ENCODE measurements at regions not wholly inside any gene's neighbourhood (a gene's known extent, or its start where the extent isn't known, plus 50 kb on each side); places are given as distances from the start of the nearest gene placed in this dataset.

- no peaks in the 10 kb centered on the region for H3K27me3 ChIP-seq (ENCODE audit: insufficient read depth, low read length)
- no peak overlapping the region for H3K4me3 ChIP-seq (replicated peaks in 1 of 2; ENCODE audit: low read depth in 1 of 2, low read length in 2 of 2)
- H3K9me2 ChIP-seq (ENCODE audit: insufficient read depth), result no peaks in the 10 kb centered on the region
- BruUV-seq (replicated peaks), result no TSS peak
- no peak overlapping the region for H2AFZ ChIP-seq (ENCODE audit: low read depth, low read length, poor library complexity, severe bottlenecking)
- no peaks in the 10 kb centered on the region for H3K4me1 ChIP-seq (ENCODE audit: control insufficient read depth in 1 of 2, insufficient read depth in 2 of 2, low read length in 2 of 2)
- ChIA-PET CTCF (no interaction called here), RAD21 (ENCODE audit: low non-redundant PET in 1 of 2, low total read pairs in 2 of 2, uncharacterized antibody in 2 of 2, unreplicated experiment in 2 of 2) (no interaction called here), POLR2A (no interaction called here)
- H3K9ac ChIP-seq (ENCODE audit: low read length), result no peak overlapping the region
- intact Hi-C loops (cut with micrococcal nuclease), result no loop called here
- H3K27ac ChIP-seq (ENCODE audit: low read depth, low read length), result no peak overlapping the region
- DNase-seq (ENCODE audit: low read depth, low spot score) (no peak), ATAC-seq (no peak)
- no peaks in the 10 kb centered on the region for H3K79me2 ChIP-seq (ENCODE audit: insufficient read depth, low read length)
- H3K4me2 ChIP-seq (ENCODE audit: low read length), result no peak overlapping the region
- no peaks in the 10 kb centered on the region for H3K9me3 ChIP-seq (ENCODE audit: control insufficient read depth in 1 of 2, insufficient read depth in 1 of 2, low read depth in 1 of 2, low read length in 2 of 2)
- no peaks in the 10 kb centered on the region for H3K36me3 ChIP-seq (ENCODE audit: control insufficient read depth in 1 of 2, insufficient read depth in 2 of 2, low read length in 2 of 2)
- TF ChIP-seq CBX3 (IDR thresholded peaks at IDR 0.05; ENCODE audit: low read depth), result no peak
- TF ChIP-seq SRF (IDR thresholded peaks at IDR 0.05; ENCODE audit: low read depth), result no peak
- H4K20me1 ChIP-seq (ENCODE audit: insufficient read depth), result no peaks in the 10 kb centered on the region
Measured at GRCh38 chr7:26443006-26443405, 151.3 kb downstream of the SNX10 start.

DNA sequence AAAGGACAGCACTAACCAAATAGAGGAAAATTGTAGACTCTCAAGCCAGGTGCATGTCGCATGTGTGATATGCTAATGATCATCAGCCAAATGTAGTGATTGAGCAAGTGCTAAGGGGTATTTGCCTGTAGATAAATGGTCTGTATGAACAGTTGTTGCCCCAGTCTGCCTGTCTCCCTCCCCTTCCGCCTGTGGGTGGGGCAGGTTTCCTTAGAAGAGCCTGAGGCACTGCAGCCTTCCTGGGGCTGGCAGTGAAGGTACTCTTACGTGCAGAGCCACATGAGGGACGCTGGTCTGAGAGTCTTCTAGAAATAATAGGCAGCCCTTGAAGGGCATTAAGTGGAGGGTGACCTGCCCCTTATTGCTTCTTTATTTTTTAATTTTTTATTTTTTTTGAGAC, 152.1 kb downstream of the SNX10 start:
- intact Hi-C loops (cut with micrococcal nuclease), result no loop called here
- BruUV-seq (replicated peaks), result no TSS peak
- POLR2A ChIA-PET, result no interaction called here

More for the DNA sequence above, 152.1 kb downstream of the SNX10 start:
- no peak overlapping the region for H2AFZ ChIP-seq (ENCODE audit: low read depth, low read length, poor library complexity, severe bottlenecking)
- H3K9me2 ChIP-seq (ENCODE audit: insufficient read depth), result no peaks in the 10 kb centered on the region
- H3K36me3 ChIP-seq (ENCODE audit: control insufficient read depth in 1 of 2, insufficient read depth in 2 of 2, low read length in 2 of 2), result no peaks in the 10 kb centered on the region
- H3K9me3 ChIP-seq (ENCODE audit: control insufficient read depth in 1 of 2, insufficient read depth in 1 of 2, low read depth in 1 of 2, low read length in 2 of 2), result no peaks in the 10 kb centered on the region
- RAD21 ChIA-PET (ENCODE audit: low non-redundant PET in 1 of 2, low total read pairs in 2 of 2, uncharacterized antibody in 2 of 2, unreplicated experiment in 2 of 2), result no interaction called here
- no peaks in the 10 kb centered on the region for H4K20me1 ChIP-seq (ENCODE audit: insufficient read depth)
- H3K27ac ChIP-seq (ENCODE audit: low read depth, low read length), result no peak overlapping the region
- H3K4me1 ChIP-seq (ENCODE audit: control insufficient read depth in 1 of 2, insufficient read depth in 2 of 2, low read length in 2 of 2), result no peaks in the 10 kb centered on the region
- H3K27me3 ChIP-seq (ENCODE audit: insufficient read depth, low read length), result no peaks in the 10 kb centered on the region
- no peak overlapping the region for H3K4me3 ChIP-seq (replicated peaks in 1 of 2; ENCODE audit: low read depth in 1 of 2, low read length in 2 of 2)
- no peak for ATAC-seq
- H3K9ac ChIP-seq (ENCODE audit: low read length), result no peak overlapping the region
- H3K4me2 ChIP-seq (ENCODE audit: low read length), result no peak overlapping the region
- TF ChIP-seq ZNF274 (IDR thresholded peaks at IDR 0.05; ENCODE audit: low read depth, low read length), result no peak
- no peak for TF ChIP-seq SRF (IDR thresholded peaks at IDR 0.05; ENCODE audit: low read depth)
- no peak for TF ChIP-seq EZH2phosphoT487 (IDR thresholded peaks at IDR 0.05; ENCODE audit: borderline replicate concordance)
- TF ChIP-seq, protein P1, sequence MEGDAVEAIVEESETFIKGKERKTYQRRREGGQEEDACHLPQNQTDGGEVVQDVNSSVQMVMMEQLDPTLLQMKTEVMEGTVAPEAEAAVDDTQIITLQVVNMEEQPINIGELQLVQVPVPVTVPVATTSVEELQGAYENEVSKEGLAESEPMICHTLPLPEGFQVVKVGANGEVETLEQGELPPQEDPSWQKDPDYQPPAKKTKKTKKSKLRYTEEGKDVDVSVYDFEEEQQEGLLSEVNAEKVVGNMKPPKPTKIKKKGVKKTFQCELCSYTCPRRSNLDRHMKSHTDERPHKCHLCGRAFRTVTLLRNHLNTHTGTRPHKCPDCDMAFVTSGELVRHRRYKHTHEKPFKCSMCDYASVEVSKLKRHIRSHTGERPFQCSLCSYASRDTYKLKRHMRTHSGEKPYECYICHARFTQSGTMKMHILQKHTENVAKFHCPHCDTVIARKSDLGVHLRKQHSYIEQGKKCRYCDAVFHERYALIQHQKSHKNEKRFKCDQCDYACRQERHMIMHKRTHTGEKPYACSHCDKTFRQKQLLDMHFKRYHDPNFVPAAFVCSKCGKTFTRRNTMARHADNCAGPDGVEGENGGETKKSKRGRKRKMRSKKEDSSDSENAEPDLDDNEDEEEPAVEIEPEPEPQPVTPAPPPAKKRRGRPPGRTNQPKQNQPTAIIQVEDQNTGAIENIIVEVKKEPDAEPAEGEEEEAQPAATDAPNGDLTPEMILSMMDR (IDR thresholded peaks at IDR 0.05 in 2 of 3, conservative IDR thresholded peaks at IDR 0.05 in 1 of 3; ENCODE audit: borderline replicate concordance in 1 of 3, insufficient read depth in 1 of 3, low read depth in 2 of 3, low read length in 2 of 3), result no peak
- TF ChIP-seq CBX3 (IDR thresholded peaks at IDR 0.05; ENCODE audit: low read depth), result no peak
- no peak for TF ChIP-seq POLR2A (IDR thresholded peaks at IDR 0.05; ENCODE audit: borderline replicate concordance, extremely low read depth, insufficient read depth, insufficient read length)
- TF ChIP-seq ZFX (IDR thresholded peaks at IDR 0.05), result no peak
- TF ChIP-seq ZBTB33 (IDR thresholded peaks at IDR 0.05; ENCODE audit: extremely low read depth, insufficient replicate concordance, low read length), result no peak
- no peak for TF ChIP-seq MAX (IDR thresholded peaks at IDR 0.05)
- no peak for DNase-seq (ENCODE audit: low read depth, low spot score)
- CTCF ChIA-PET, result no interaction called here
- no peaks in the 10 kb centered on the region for H3K79me2 ChIP-seq (ENCODE audit: insufficient read depth, low read length)
